ENCODE measurements at regions not wholly inside any gene's neighbourhood (a gene's known extent, or its start where the extent isn't known, plus 50 kb on each side); places are given as distances from the start of the nearest gene placed in this dataset.

GRCh38 chr9:10706788-10707187, 94.0 kb upstream of the PTPRD start:
- no peak for TF ChIP-seq CTCF (IDR thresholded peaks at IDR 0.05; ENCODE audit: borderline replicate concordance, extremely low read depth, insufficient read depth)
- H3K9ac ChIP-seq (ENCODE audit: low read length in 3 of 3) = no peak overlapping the region
- no peaks in the 10 kb centered on the region for H3K9me3 ChIP-seq (ENCODE audit: control insufficient read depth in 2 of 3, insufficient read depth in 1 of 3, low read length in 3 of 3)
- no peak for DNase-seq
- intact Hi-C loops (cut with DNase I) = no loop called here
- FAIRE-seq = no peak
- no peaks in the 10 kb centered on the region for H3K27me3 ChIP-seq (ENCODE audit: control insufficient read depth, insufficient read depth, low read length)
- H3K27ac ChIP-seq (ENCODE audit: low read depth in 2 of 2, low read length in 2 of 2) = no peak overlapping the region
- H3K36me3 ChIP-seq (ENCODE audit: control insufficient read depth in 2 of 3, insufficient read depth in 3 of 3, low read length in 3 of 3) = no peaks in the 10 kb centered on the region
- no peaks in the 10 kb centered on the region for H3K4me1 ChIP-seq (ENCODE audit: control insufficient read depth in 2 of 3, insufficient read depth in 2 of 3, low read depth in 1 of 3, low read length in 3 of 3)
- no peak overlapping the region for H3K4me3 ChIP-seq (ENCODE audit: low read length in 3 of 3)

GRCh38 chr9:10721301-10721700, 108.5 kb upstream of the PTPRD start:
- FAIRE-seq (no peak), DNase-seq (no peak)
- Histone ChIP-seq H3K4me3 (ENCODE audit: low read length in 3 of 3) (no peak overlapping the region), H3K36me3 (ENCODE audit: control insufficient read depth in 2 of 3, insufficient read depth in 3 of 3, low read length in 3 of 3) (no peaks in the 10 kb centered on the region), H3K9me3 (ENCODE audit: control insufficient read depth in 2 of 3, insufficient read depth in 1 of 3, low read length in 3 of 3) (no peaks in the 10 kb centered on the region), H3K4me1 (ENCODE audit: control insufficient read depth in 2 of 3, insufficient read depth in 2 of 3, low read depth in 1 of 3, low read length in 3 of 3) (no peaks in the 10 kb centered on the region), H3K27ac (ENCODE audit: low read depth in 2 of 2, low read length in 2 of 2) (no peak overlapping the region), H3K27me3 (ENCODE audit: control insufficient read depth, insufficient read depth, low read length) (no peaks in the 10 kb centered on the region), H3K9ac (ENCODE audit: low read length in 3 of 3) (no peak overlapping the region)
- TF ChIP-seq CTCF (IDR thresholded peaks at IDR 0.05; ENCODE audit: borderline replicate concordance, extremely low read depth, insufficient read depth) = no peak
- intact Hi-C loops (cut with DNase I) = no loop called here

- Histone ChIP-seq H3K4me3 (ENCODE audit: low read length in 3 of 3) (no peak overlapping the region), H3K36me3 (ENCODE audit: control insufficient read depth in 2 of 3, insufficient read depth in 3 of 3, low read length in 3 of 3) (no peaks in the 10 kb centered on the region), H3K4me1 (ENCODE audit: control insufficient read depth in 2 of 3, insufficient read depth in 2 of 3, low read depth in 1 of 3, low read length in 3 of 3) (no peaks in the 10 kb centered on the region), H3K27ac (ENCODE audit: low read depth in 2 of 2, low read length in 2 of 2) (no peak overlapping the region), H3K27me3 (ENCODE audit: control insufficient read depth, insufficient read depth, low read length) (no peaks in the 10 kb centered on the region), H3K9me3 (ENCODE audit: control insufficient read depth in 2 of 3, insufficient read depth in 1 of 3, low read length in 3 of 3) (no peaks in the 10 kb centered on the region), H3K9ac (ENCODE audit: low read length in 3 of 3) (no peak overlapping the region)
- no peak for FAIRE-seq
- no peak for TF ChIP-seq CTCF (IDR thresholded peaks at IDR 0.05; ENCODE audit: borderline replicate concordance, extremely low read depth, insufficient read depth)
- DNase-seq = no peak
- intact Hi-C loops (cut with DNase I) = no loop called here
Observed at GRCh38 chr9:10729213-10729612, 116.4 kb upstream of the PTPRD start.

- H3K4me1 ChIP-seq (ENCODE audit: control insufficient read depth in 2 of 3, insufficient read depth in 2 of 3, low read depth in 1 of 3, low read length in 3 of 3) = no peaks in the 10 kb centered on the region
- H3K9me3 ChIP-seq (ENCODE audit: control insufficient read depth in 2 of 3, insufficient read depth in 1 of 3, low read length in 3 of 3) = no peaks in the 10 kb centered on the region
- FAIRE-seq = no peak
- H3K27ac ChIP-seq (ENCODE audit: low read depth in 2 of 2, low read length in 2 of 2) = no peak overlapping the region
- TF ChIP-seq CTCF (IDR thresholded peaks at IDR 0.05; ENCODE audit: borderline replicate concordance, extremely low read depth, insufficient read depth) = no peak
- H3K4me3 ChIP-seq (ENCODE audit: low read length in 3 of 3) = no peak overlapping the region
- no peak for DNase-seq
- no peaks in the 10 kb centered on the region for H3K36me3 ChIP-seq (ENCODE audit: control insufficient read depth in 2 of 3, insufficient read depth in 3 of 3, low read length in 3 of 3)
- no peak overlapping the region for H3K9ac ChIP-seq (ENCODE audit: low read length in 3 of 3)
- intact Hi-C loops (cut with DNase I) = no loop called here
- H3K27me3 ChIP-seq (ENCODE audit: control insufficient read depth, insufficient read depth, low read length) = no peaks in the 10 kb centered on the region
Observed at GRCh38 chr9:10744669-10745068, 131.9 kb upstream of the PTPRD start.

Measured in kidney (tissue), 13 donors.